Muscle layer of colon (tissue), 2 donors: ENCODE measurements at regions not wholly inside any gene's neighbourhood (a gene's known extent, or its start where the extent isn't known, plus 50 kb on each side); places are given as distances from the start of the nearest gene placed in this dataset.

ENCODE experiments used
- H3K27ac ChIP-seq: one replicate; pipeline ENCODE4 v1.7.0; 2013; ENCODE audit warnings: low read depth, mild to moderate bottlenecking, low read length, moderate library complexity
- H3K27me3 ChIP-seq, 2 donors: one replicate each; pipeline ENCODE4 v1.7.0; 2013; ENCODE audit warnings: low read length in 2 of 2, mild to moderate bottlenecking in 2 of 2; ENCODE audit not compliant: insufficient read depth in 2 of 2, control insufficient read depth in 1 of 2
- H3K36me3 ChIP-seq: one replicate; pipeline ENCODE4 v1.7.0; 2013; ENCODE audit warnings: mild to moderate bottlenecking, low read length; ENCODE audit not compliant: insufficient read depth
- H3K4me1 ChIP-seq: one replicate; pipeline ENCODE4 v1.7.0; 2013; ENCODE audit warnings: mild to moderate bottlenecking, low read length; ENCODE audit not compliant: insufficient read depth
- H3K4me3 ChIP-seq, 2 donors: one replicate each; pipeline ENCODE4 v1.7.0; 2013; ENCODE audit warnings: low read length in 2 of 2, low read depth in 1 of 2, mild to moderate bottlenecking in 1 of 2, moderate library complexity in 1 of 2
- H3K9ac ChIP-seq: one replicate; pipeline ENCODE4 v1.7.0; 2013; ENCODE audit warnings: low read length
- H3K9me3 ChIP-seq: one replicate; pipeline ENCODE4 v1.7.0; 2013; ENCODE audit warnings: mild to moderate bottlenecking, low read length
- donor health status: abdominal sarcoma.
- donor health status: Adenocarcinoma of cecum.

DNA sequence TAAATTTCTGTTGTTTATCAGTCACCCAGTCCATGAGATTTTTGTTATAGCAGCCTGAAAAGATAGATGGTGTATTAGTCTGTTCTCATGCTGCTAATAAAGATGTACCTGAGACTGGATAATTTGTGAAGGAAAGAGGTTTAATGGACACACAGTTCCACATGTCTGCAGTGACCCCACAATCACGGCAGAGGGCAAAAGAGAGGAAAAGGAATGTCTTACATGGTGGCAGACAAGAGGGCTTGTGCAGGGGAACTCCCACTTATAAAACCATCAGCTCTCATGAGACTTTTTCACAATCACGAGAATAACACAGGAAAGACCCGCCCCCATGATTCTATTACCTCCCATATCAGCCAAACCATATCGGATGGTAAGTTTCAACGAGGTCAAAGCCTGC, 309.2 kb downstream of the LIG4 start:
- Histone ChIP-seq H3K4me1 (no peaks in the 10 kb centered on the region), H3K9me3 (no peaks in the 10 kb centered on the region), H3K27me3 (no peaks in the 10 kb centered on the region), H3K9ac (no peak overlapping the region), H3K4me3 (no peak overlapping the region), H3K36me3 (no peaks in the 10 kb centered on the region), H3K27ac (no peak overlapping the region)

DNA sequence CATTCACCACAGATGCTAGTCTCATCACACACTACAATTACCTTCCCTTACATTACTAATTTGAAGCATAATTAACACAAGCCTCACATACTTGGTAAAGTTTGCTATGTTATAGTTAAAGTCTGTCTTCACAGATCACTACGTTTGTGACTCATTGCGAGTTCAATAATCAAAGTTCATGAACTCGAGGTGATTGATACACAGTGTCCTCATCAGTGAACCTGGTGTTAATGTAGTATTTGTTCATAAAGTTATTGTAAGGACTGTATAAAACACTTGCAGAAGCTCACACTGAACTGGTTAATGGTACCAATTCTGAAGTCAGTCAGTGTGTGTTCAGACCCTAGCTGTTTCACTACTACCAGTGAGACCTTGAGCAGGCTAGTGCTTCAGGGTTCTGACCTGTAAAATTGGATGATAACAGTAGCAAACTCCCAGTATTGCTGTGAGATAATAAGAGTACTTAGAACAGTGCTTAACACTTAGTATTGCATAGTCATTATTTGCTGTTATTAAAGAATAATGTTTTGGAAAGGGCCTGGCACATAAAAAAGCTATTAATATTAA, 313.3 kb downstream of the LIG4 start:
- H3K4me3 ChIP-seq, result no peak overlapping the region
- H3K27ac ChIP-seq, result no peak overlapping the region
- H3K9me3 ChIP-seq, result no peaks in the 10 kb centered on the region
- H3K9ac ChIP-seq, result no peak overlapping the region
- no peaks in the 10 kb centered on the region for H3K4me1 ChIP-seq
- no peaks in the 10 kb centered on the region for H3K27me3 ChIP-seq
- H3K36me3 ChIP-seq, result no peaks in the 10 kb centered on the region

DNA sequence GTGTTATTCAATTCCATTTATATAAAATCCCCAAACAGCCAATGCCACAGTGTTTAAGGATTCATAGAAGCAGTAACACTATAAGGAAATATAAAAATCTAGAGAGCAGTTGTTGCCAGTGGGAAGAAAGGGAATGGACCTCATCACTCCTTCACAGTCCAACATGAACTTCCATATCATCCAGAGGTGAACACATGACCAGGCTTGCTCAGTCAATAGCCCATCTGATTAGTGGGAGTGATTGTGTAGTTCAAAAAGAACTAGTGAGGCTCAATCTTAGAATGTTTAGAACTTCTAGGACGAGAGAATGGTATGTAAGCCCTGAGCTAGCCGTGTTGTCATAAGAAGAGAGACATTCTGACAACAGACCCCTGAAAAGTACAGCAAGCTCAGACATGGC, 314.1 kb downstream of the LIG4 start:
- no peaks in the 10 kb centered on the region for H3K4me1 ChIP-seq
- no peak overlapping the region for H3K9ac ChIP-seq
- no peaks in the 10 kb centered on the region for H3K9me3 ChIP-seq
- H3K36me3 ChIP-seq, result no peaks in the 10 kb centered on the region
- H3K27ac ChIP-seq, result no peak overlapping the region
- H3K27me3 ChIP-seq, result no peaks in the 10 kb centered on the region
- H3K4me3 ChIP-seq, result no peak overlapping the region

DNA sequence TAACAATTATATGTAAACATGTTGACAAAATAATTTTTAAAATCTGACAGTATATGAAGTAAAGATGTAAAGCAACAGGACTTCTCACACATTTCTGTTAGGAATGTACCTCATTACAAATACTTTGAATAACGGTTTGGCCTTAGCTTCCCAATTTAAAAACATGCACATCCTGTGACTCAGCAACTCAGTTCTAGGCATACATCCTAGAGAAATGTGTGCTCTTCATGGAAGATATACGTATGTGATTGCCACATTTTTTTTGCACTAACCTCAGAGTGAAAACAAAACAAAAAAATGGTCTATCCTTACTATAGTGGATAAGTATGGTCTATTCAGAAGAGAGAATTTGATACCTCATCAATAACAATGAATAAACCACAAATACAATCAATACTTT, 314.6 kb downstream of the LIG4 start:
- no peak overlapping the region for H3K27ac ChIP-seq
- H3K4me3 ChIP-seq, result no peak overlapping the region
- H3K36me3 ChIP-seq, result no peaks in the 10 kb centered on the region
- no peak overlapping the region for H3K9ac ChIP-seq
- H3K27me3 ChIP-seq, result no peaks in the 10 kb centered on the region
- H3K4me1 ChIP-seq, result no peaks in the 10 kb centered on the region
- no peaks in the 10 kb centered on the region for H3K9me3 ChIP-seq

DNA sequence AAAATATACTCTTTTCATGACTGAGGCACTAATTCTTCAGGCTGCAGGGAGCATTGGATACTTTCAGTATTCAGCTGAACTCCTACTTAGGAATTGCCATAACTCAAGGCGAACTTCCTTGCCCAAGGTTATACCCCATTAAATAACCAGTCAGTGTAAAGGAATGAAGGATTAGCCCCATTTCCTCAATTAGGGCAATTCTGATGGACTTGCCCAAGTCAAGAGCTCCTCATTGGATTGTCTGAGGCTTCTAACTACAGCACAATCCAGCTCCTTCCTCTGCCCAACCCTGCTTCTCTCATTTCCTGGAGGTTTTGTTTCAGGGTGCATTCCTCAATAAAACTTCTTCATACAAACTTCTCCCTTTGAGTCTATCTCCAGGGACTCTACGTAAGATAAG, 329.2 kb downstream of the LIG4 start:
- no peaks in the 10 kb centered on the region for H3K27me3 ChIP-seq
- no peak overlapping the region for H3K9ac ChIP-seq
- H3K4me3 ChIP-seq, result no peak overlapping the region
- H3K36me3 ChIP-seq, result no peaks in the 10 kb centered on the region
- H3K4me1 ChIP-seq, result no peaks in the 10 kb centered on the region
- no peak overlapping the region for H3K27ac ChIP-seq
- no peaks in the 10 kb centered on the region for H3K9me3 ChIP-seq

DNA sequence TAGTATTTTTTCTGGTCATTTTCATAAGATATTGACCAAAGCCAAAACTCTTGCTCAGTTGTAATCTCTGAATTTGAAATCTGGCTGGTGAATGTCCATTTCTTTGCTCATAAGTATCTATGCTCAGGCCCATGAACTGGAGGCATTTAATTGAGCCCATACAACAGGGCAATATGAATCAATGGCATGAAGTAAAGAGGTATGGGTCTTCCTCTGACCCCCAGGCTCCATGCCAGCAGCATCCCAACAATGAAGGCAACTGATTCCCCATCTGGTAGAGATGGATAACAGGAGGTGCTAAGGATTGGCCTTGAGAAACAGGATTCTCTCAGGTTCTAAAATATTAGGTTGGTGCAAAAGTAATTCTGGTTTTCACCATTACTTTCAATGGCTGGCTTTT, 330.8 kb downstream of the LIG4 start:
- H3K9me3 ChIP-seq, result no peaks in the 10 kb centered on the region
- no peak overlapping the region for H3K27ac ChIP-seq
- no peaks in the 10 kb centered on the region for H3K27me3 ChIP-seq
- no peak overlapping the region for H3K4me3 ChIP-seq
- H3K4me1 ChIP-seq, result no peaks in the 10 kb centered on the region
- H3K36me3 ChIP-seq, result no peaks in the 10 kb centered on the region
- H3K9ac ChIP-seq, result no peak overlapping the region

DNA sequence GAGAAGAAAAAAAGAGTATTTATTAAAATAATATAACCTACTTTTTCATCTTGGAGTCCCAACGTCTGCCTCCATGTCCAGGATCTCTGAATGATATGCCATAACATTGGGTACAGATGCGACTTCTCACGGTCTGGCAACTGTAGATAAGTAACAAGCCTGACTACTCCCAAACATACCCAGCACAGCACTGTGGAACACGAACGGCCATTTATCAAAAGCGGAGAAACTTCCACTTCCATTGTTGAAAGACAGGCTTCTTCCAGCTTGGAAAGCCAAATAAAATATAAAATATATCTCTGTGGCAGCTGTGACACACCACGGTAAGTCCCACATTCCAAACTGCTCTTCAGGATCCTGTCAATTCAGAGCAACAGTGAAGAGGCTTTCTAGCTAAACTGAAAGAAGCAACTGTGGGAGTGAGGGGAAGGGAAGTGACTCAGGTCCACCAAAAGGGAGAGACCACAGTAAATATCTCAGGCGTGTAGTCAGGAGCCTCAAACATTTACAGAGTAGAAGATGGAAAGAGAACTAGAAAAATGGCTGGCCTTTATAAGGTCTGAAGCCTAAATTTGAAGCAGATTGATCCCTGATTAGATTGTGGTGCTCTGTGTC, 331.7 kb downstream of the LIG4 start:
- no peaks in the 10 kb centered on the region for H3K9me3 ChIP-seq
- no peaks in the 10 kb centered on the region for H3K4me1 ChIP-seq
- H3K27me3 ChIP-seq, result no peaks in the 10 kb centered on the region
- H3K27ac ChIP-seq, result no peak overlapping the region
- no peak overlapping the region for H3K9ac ChIP-seq
- H3K4me3 ChIP-seq, result no peak overlapping the region
- no peaks in the 10 kb centered on the region for H3K36me3 ChIP-seq

DNA sequence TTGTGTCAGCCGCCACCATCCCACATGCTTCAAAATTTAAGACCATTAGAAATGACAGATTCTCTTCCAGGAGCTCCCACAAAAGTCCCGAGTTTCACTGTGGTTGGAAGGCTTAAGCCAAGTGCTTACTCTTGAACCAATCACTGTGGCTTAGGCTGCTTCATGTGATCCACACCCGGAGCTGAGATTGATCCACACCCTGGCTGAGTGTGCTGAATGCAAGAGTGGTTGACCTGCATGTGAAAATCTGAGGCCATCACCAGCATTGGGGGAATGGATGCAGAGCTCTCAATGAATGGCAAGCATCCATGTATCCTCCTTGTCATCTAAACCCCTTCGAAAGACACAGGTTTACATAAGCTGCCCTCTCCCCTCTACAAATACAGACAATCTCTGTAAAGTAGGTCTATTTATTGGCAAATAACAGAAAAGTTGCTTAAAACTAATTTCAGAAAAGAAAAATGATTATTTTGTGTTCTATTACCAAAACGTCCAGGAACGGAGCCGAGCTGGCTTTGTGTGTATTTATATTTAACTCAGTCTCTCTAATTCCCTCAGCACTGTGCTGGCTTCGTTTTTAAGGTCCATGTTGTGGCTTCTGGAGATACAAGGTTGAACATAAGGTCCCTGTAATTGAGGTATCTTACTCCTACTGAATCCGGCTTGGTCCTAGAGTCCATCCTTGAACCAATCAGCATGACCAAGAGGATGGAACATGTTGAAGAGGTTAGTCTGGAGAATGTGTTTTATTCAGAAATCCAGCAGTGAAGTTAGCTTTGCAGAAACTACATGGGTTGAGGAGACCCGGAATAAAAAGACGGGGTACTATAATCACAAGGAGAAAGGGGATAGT, 332.4 kb downstream of the LIG4 start:
- no peaks in the 10 kb centered on the region for H3K27me3 ChIP-seq
- no peaks in the 10 kb centered on the region for H3K4me1 ChIP-seq
- H3K36me3 ChIP-seq, result no peaks in the 10 kb centered on the region
- no peak overlapping the region for H3K4me3 ChIP-seq
- H3K9me3 ChIP-seq, result no peaks in the 10 kb centered on the region
- H3K27ac ChIP-seq, result no peak overlapping the region
- H3K9ac ChIP-seq, result no peak overlapping the region

DNA sequence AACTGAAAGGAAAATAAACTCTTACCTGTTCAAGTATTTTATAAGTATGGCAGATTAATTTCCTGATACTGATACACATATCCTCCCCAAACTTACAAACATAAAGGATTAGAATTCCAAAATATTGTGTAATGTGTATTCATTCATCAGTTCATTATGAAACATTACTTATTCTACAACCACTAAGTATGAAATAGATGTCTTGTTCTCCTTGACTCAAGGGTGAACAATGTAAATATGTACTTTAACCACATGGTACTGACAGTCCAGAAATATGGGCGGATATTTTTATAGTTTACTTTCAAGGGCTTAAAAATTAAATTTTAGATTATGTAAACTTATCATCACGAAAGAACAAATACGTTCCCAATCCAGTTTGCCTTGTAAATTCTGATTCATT, 334.0 kb downstream of the LIG4 start:
- no peaks in the 10 kb centered on the region for H3K27me3 ChIP-seq
- H3K27ac ChIP-seq, result no peak overlapping the region
- H3K4me1 ChIP-seq, result no peaks in the 10 kb centered on the region

DNA sequence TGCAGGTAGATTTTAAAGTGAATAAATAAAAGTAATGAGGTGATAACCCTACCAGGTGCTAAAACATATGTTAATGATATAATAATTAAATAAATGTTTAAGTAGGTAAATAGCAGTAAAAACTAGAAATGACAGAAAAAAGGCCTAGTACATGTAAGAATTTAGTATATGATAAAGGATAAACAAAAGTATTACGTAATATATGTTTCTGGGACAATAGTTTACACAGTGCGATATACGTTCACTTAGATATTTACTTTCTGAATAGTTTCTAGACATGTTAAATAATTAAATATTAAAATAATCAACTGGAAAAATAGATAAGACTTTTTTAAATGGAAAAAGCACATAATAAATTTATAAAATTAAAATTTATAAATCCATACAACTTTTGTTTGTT, 340.9 kb downstream of the LIG4 start:
- no peaks in the 10 kb centered on the region for H3K4me1 ChIP-seq
- no peaks in the 10 kb centered on the region for H3K36me3 ChIP-seq
- no peaks in the 10 kb centered on the region for H3K27me3 ChIP-seq
- no peak overlapping the region for H3K4me3 ChIP-seq
- H3K9ac ChIP-seq, result no peak overlapping the region
- H3K9me3 ChIP-seq, result no peaks in the 10 kb centered on the region
- no peak overlapping the region for H3K27ac ChIP-seq

More for the DNA sequence above, 334.0 kb downstream of the LIG4 start:
- Histone ChIP-seq H3K9ac (no peak overlapping the region), H3K4me3 (no peak overlapping the region), H3K9me3 (no peaks in the 10 kb centered on the region), H3K36me3 (no peaks in the 10 kb centered on the region)

DNA sequence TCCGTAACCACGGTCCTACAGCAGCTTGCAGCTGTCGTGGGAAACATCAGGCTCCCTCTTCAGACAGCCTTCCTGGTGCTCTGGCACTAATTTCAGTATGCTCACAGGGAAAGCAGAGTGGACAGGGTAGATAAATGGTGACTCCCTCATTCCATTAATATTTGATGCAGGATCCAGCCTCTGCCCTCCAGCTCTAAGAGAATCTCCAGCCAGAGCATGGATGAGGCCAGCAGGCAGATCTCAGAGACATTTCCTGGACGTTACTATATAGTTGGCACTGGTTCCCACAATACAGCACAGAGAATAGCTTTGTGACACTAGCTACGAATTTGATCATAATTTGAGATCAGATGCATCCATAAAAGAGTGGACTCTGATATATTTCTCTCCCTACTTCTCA, 341.4 kb downstream of the LIG4 start:
- no peak overlapping the region for H3K9ac ChIP-seq
- no peaks in the 10 kb centered on the region for H3K27me3 ChIP-seq
- no peak overlapping the region for H3K27ac ChIP-seq
- H3K36me3 ChIP-seq, result no peaks in the 10 kb centered on the region
- H3K9me3 ChIP-seq, result no peaks in the 10 kb centered on the region
- no peaks in the 10 kb centered on the region for H3K4me1 ChIP-seq
- H3K4me3 ChIP-seq, result no peak overlapping the region
